ENCODE measurements at regions not wholly inside any gene's neighbourhood (a gene's known extent, or its start where the extent isn't known, plus 50 kb on each side); places are given as distances from the start of the nearest gene placed in this dataset.

DNA sequence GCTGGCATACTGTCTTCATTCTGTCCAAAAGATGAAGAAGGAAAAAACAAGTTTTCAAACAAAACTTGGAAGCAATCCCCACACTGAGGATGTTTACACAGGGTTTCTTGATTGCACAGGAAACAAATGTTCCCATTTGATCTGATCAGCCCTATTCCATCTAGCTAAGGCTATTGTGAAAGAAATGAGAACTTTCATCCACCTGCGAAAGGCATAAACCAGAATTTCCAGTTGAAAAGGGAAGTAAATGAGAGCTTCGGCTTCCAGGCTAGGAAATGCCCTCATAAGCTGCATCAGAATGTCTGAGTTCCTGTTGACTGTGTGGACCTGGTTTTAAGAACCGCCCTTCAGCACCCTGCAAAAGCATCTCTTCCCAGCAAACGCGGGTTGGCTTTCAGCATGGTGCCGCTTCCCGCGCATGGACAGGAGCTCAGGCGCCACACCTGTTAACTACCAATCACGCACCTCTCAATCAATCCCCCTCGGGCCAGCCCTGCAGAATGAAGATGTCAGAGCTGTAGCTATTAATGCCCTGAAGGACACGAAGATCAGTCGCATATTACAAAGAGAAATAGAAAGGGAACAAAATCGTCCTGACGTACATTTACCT is 850.4 kb downstream of the GALR1 start:
- DNase-seq (ENCODE audit: low read depth): no peak
- TF ChIP-seq, protein P1, sequence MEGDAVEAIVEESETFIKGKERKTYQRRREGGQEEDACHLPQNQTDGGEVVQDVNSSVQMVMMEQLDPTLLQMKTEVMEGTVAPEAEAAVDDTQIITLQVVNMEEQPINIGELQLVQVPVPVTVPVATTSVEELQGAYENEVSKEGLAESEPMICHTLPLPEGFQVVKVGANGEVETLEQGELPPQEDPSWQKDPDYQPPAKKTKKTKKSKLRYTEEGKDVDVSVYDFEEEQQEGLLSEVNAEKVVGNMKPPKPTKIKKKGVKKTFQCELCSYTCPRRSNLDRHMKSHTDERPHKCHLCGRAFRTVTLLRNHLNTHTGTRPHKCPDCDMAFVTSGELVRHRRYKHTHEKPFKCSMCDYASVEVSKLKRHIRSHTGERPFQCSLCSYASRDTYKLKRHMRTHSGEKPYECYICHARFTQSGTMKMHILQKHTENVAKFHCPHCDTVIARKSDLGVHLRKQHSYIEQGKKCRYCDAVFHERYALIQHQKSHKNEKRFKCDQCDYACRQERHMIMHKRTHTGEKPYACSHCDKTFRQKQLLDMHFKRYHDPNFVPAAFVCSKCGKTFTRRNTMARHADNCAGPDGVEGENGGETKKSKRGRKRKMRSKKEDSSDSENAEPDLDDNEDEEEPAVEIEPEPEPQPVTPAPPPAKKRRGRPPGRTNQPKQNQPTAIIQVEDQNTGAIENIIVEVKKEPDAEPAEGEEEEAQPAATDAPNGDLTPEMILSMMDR (conservative IDR thresholded peaks at IDR 0.05; ENCODE audit: low read depth, low read length): no peak
- H3K4me3 ChIP-seq (ENCODE audit: low read depth, low read length): no peak overlapping the region

DNA sequence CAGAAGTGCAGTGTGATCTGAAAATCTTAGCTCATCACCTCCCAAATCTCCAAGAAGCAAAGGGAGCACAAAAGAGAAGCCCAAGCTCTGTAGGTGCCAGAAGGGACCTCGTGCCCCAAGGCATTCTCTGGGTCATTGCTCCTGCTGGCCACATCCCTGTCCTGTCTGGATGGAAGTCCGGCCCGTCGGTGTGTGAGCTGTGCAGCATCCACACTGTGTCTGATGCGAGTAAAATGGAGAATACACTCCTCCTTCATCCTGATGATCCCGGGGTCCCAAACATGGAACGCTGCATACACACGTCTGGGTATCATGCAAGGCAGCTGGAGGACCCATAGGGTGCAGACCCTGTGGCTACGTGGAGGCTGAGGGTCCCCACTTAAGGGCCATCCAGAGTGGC is 851.4 kb downstream of the GALR1 start:
- no peak overlapping the region for H3K4me3 ChIP-seq (ENCODE audit: low read depth, low read length)
- no peak for DNase-seq (ENCODE audit: low read depth)
- TF ChIP-seq, protein P1 (conservative IDR thresholded peaks at IDR 0.05; ENCODE audit: low read depth, low read length): no peak

DNA sequence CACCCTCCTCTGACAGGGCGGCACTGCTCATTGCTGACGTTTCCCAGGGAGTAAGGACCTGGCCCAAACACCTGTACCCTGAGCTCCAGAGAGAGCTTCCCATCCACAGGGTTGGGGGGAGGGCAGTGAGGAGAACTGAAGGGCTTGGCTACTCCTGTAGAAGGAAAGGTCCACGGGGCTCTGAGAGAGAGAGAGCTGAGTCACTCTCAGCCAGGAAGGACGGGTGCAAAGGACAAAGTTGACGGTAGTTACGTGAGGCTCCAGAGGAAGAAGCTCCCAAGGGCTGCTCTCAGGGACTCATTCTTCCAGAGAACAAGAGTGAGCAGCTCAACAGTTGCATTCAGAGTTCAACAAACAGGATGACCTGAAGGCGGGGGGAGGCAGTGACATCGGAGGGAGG is 852.5 kb downstream of the GALR1 start:
- TF ChIP-seq, protein P1 (conservative IDR thresholded peaks at IDR 0.05; ENCODE audit: low read depth, low read length): no peak
- no peak for DNase-seq (ENCODE audit: low read depth)
- no peak overlapping the region for H3K4me3 ChIP-seq (ENCODE audit: low read depth, low read length)

DNA sequence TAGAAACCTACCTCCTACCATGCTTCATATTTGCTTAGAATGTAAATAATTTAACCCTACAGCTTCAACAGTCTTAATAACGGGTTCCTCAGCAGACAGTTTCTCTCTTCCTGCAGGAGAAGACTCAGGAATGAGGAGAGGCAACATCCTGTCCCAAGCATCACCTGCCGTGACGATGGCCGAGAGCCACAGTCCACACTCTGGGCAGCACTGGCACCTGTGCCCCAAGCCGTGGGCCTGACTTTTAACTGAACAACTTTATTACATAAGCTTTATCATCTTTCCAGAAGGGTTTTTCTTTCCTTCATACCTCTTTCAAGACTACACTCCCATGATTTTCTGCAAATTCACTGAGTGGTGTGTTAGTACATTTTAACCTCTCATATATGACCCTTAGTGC is 856.0 kb downstream of the GALR1 start:
- H3K4me3 ChIP-seq (ENCODE audit: low read depth, low read length): no peak overlapping the region
- TF ChIP-seq, protein P1 (conservative IDR thresholded peaks at IDR 0.05; ENCODE audit: low read depth, low read length): no peak
- DNase-seq (ENCODE audit: low read depth): no peak

DNA sequence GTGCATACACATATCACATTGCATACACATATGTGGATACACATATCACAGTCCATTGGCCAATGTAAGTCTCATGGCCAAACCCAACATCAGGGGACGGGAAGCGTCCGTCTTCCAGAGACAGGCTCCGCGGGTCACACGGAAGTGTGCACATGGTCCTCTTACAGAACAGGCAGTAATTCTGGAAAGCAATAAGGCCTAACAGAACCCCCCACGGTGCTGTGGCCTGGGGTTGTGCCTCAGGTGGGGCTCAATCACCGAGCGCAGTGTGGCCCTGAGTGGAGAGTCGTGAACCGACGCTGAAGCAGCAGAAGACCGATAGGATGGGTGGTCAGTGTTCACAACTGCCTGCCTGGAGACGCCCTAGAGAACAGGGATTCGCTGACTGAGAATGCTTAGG is 857.3 kb downstream of the GALR1 start:
- no peak for DNase-seq (ENCODE audit: low read depth)
- H3K4me3 ChIP-seq (ENCODE audit: low read depth, low read length): no peak overlapping the region
- TF ChIP-seq, protein P1 (conservative IDR thresholded peaks at IDR 0.05; ENCODE audit: low read depth, low read length): no peak

DNA sequence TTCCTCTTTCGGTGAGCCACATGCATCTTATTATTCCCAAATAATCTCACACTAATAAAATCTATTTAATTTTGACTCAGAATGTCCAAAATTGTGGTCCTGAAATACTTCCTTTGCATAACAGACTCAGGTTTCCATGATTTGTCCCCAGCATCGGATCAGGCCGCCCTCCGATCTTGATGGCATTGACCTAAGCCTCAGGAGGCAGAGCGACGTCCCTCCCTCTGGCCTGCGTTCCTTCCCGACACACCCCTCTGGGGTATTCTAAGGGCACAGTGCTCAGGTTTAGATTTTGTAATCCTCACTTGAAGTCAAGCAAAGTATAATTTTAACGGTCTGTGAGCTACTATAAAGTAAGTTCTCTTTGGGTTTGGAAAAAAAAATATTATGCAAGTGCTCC is 857.7 kb downstream of the GALR1 start:
- no peak overlapping the region for H3K4me3 ChIP-seq (ENCODE audit: low read depth, low read length)
- TF ChIP-seq, protein P1 (conservative IDR thresholded peaks at IDR 0.05; ENCODE audit: low read depth, low read length): no peak
- DNase-seq (ENCODE audit: low read depth): no peak

DNA sequence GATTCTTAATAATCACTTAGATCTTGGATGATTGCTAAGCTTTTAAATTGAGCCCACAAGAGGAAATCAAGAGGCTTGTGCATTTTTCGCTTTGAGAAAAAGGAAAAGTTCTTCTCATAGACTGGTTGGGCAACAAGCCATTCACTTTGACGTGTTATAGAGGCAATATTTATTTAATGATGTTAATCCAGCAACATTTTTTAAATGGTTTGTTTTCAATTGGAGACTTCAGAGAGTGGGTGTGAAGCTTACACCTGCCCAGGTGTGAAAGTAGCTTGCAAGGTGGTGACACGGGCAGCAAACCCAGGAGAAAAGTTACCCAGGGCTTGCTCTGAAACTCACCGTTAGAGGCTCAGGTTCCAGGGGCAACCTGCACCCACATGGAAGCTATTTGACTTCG is 858.9 kb downstream of the GALR1 start:
- no peak for DNase-seq (ENCODE audit: low read depth)
- no peak overlapping the region for H3K4me3 ChIP-seq (ENCODE audit: low read depth, low read length)
- TF ChIP-seq, protein P1 (conservative IDR thresholded peaks at IDR 0.05; ENCODE audit: low read depth, low read length): no peak
